ENCODE measurements at regions not wholly inside any gene's neighbourhood (a gene's known extent, or its start where the extent isn't known, plus 50 kb on each side); places are given as distances from the start of the nearest gene placed in this dataset.

DNA sequence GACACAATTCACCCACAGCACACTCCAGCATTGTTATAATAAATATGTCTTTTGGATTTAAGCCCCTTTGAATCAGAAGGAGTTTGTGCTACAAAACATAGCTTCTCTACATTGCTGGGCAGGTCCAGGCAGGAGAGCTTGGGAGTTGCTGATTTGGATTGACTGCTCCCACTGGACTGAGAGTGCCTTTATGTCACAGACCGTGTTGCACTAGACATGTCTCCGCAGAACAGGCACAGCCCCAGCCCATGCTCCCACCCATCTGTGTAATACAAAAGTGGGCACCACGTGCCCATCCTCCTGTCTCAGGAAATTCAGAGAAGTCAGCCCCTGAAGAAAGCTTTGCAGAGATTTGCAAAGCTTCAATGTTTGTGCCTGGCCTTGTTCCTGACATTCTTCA is 117.1 kb downstream of the MED10 start:
- Histone ChIP-seq H3K36me3 (ENCODE audit: insufficient read depth, low read length, poor library complexity, severe bottlenecking) (no peaks in the 10 kb centered on the region), H3K9me3 (ENCODE audit: low read depth, low read length, poor library complexity, severe bottlenecking) (no peaks in the 10 kb centered on the region), H3K27me3 (replicated peaks; ENCODE audit: insufficient read depth, low read depth, low read length, poor library complexity) (no peaks in the 10 kb centered on the region), H3K27ac (ENCODE audit: low read depth, low read length, poor library complexity, severe bottlenecking) (no peak overlapping the region), H3K4me3 (ENCODE audit: low read depth, low read length, poor library complexity, severe bottlenecking) (no peak overlapping the region), H3K4me1 (ENCODE audit: insufficient read depth, low read length, poor library complexity, severe bottlenecking) (no peaks in the 10 kb centered on the region)
- CTCF ChIA-PET = no interaction called here
- no TSS peak for BruUV-seq (replicated peaks)
- TF ChIP-seq CTCF (conservative IDR thresholded peaks at IDR 0.05; ENCODE audit: low read depth, low read length) (no peak), EZH2 (IDR thresholded peaks at IDR 0.05; ENCODE audit: borderline replicate concordance, low read depth, low read length, poor library complexity, severe bottlenecking) (no peak)
- POLR2A ChIA-PET (ENCODE audit: low non-redundant PET) = no interaction called here
- intact Hi-C loops (cut with micrococcal nuclease; ENCODE audit: unreplicated experiment) = no loop called here
- no peak for DNase-seq (ENCODE audit: low spot score)

GRCh38 chr5:6260846-6261245 is 117.5 kb downstream of the MED10 start:
- no peaks in the 10 kb centered on the region for H3K4me1 ChIP-seq (ENCODE audit: insufficient read depth, low read length, poor library complexity, severe bottlenecking)
- no TSS peak for BruUV-seq (replicated peaks)
- no peaks in the 10 kb centered on the region for H3K27me3 ChIP-seq (replicated peaks; ENCODE audit: insufficient read depth, low read depth, low read length, poor library complexity)
- DNase-seq (ENCODE audit: low spot score) = no peak
- ChIA-PET POLR2A (ENCODE audit: low non-redundant PET) (no interaction called here), CTCF (no interaction called here)
- H3K36me3 ChIP-seq (ENCODE audit: insufficient read depth, low read length, poor library complexity, severe bottlenecking) = no peaks in the 10 kb centered on the region
- no peaks in the 10 kb centered on the region for H3K9me3 ChIP-seq (ENCODE audit: low read depth, low read length, poor library complexity, severe bottlenecking)
- no peak for TF ChIP-seq EZH2 (IDR thresholded peaks at IDR 0.05; ENCODE audit: borderline replicate concordance, low read depth, low read length, poor library complexity, severe bottlenecking)
- no peak for TF ChIP-seq CTCF (conservative IDR thresholded peaks at IDR 0.05; ENCODE audit: low read depth, low read length)
- H3K27ac ChIP-seq (ENCODE audit: low read depth, low read length, poor library complexity, severe bottlenecking) = no peak overlapping the region
- intact Hi-C loops (cut with micrococcal nuclease; ENCODE audit: unreplicated experiment) = no loop called here
- no peak overlapping the region for H3K4me3 ChIP-seq (ENCODE audit: low read depth, low read length, poor library complexity, severe bottlenecking)

DNA sequence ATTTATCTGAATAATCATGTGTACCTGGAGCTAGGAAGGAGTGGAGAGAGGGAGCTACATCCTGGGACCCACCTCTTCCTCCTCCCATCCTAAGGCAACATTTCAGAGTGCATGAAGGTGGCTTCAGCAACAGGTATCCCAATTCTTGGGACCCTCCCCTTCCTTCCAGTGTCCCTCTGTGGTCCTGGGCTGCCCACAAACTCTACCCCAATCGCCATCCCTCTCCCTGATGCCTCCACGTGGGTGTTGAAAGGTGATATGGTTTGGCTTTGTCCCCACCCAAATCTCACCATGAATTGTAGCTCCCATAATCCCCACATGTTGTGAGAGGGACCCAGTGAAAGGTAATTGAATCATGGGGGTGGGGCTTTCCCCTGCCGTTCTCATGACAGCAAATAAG is 121.4 kb downstream of the MED10 start:
- CTCF ChIA-PET = no interaction called here
- intact Hi-C loops (cut with micrococcal nuclease; ENCODE audit: unreplicated experiment) = no loop called here
- no peak for DNase-seq (ENCODE audit: low spot score)
- H3K36me3 ChIP-seq (ENCODE audit: insufficient read depth, low read length, poor library complexity, severe bottlenecking) = no peaks in the 10 kb centered on the region
- no TSS peak for BruUV-seq (replicated peaks)
- POLR2A ChIA-PET (ENCODE audit: low non-redundant PET) = no interaction called here
- no peak overlapping the region for H3K27ac ChIP-seq (ENCODE audit: low read depth, low read length, poor library complexity, severe bottlenecking)
- TF ChIP-seq EZH2 (IDR thresholded peaks at IDR 0.05; ENCODE audit: borderline replicate concordance, low read depth, low read length, poor library complexity, severe bottlenecking) (no peak), CTCF (conservative IDR thresholded peaks at IDR 0.05; ENCODE audit: low read depth, low read length) (no peak)
- H3K9me3 ChIP-seq (ENCODE audit: low read depth, low read length, poor library complexity, severe bottlenecking) = no peaks in the 10 kb centered on the region
- H3K4me1 ChIP-seq (ENCODE audit: insufficient read depth, low read length, poor library complexity, severe bottlenecking) = no peaks in the 10 kb centered on the region
- no peaks in the 10 kb centered on the region for H3K27me3 ChIP-seq (replicated peaks; ENCODE audit: insufficient read depth, low read depth, low read length, poor library complexity)
- H3K4me3 ChIP-seq (ENCODE audit: low read depth, low read length, poor library complexity, severe bottlenecking) = no peak overlapping the region
